SK-N-MC (cell line): ENCODE measurements at regions not wholly inside any gene's neighbourhood (a gene's known extent, or its start where the extent isn't known, plus 50 kb on each side); places are given as distances from the start of the nearest gene placed in this dataset.

ENCODE experiments used
- DNase-seq: peaks from one replicate; pipeline ENCODE4 v3.0.0-alpha.2; 2011; ENCODE audit warnings: low read depth, low spot score
- H3K27ac ChIP-seq: fragments of 200-600 bp; sonication (generic); 2 replicates; pipeline ENCODE4 v1.5.1; 2016; ENCODE audit warnings: mixed run types
- H3K36me3 ChIP-seq: fragments of 200-600 bp; sonication (generic); 2 replicates; pipeline ENCODE4 v1.6.1; 2017; ENCODE audit warnings: antibody characterized with exemption, low read length, mixed read lengths; ENCODE audit not compliant: insufficient read depth
- H3K4me3 ChIP-seq: fragments of 200-600 bp; sonication (generic); 2 replicates; pipeline ENCODE4 v1.5.1; 2016
- H3K9ac ChIP-seq: fragments of 200-600 bp; sonication (generic); 2 replicates; pipeline ENCODE4 v1.8.0; 2017; ENCODE audit warnings: mixed run types, mixed read lengths; ENCODE audit not compliant: insufficient read length
- H3K9me3 ChIP-seq: fragments of 200-600 bp; sonication (generic); 2 replicates; pipeline ENCODE4 v1.6.1; 2017; ENCODE audit warnings: low read depth, mild to moderate bottlenecking, antibody characterized with exemption, low read length, moderate library complexity, mixed read lengths
- EZH2 ChIP-seq: fragments of 200-600 bp; sonication (generic); IDR thresholded peaks from one replicate; pipeline ENCODE4 v1.6.1; 2017; ENCODE audit warnings: antibody characterized with exemption
- FOXP2 ChIP-seq: optimal IDR thresholded peaks from 2 replicates; pipeline ENCODE3; 2011; ENCODE audit warnings: mild to moderate bottlenecking, moderate library complexity; ENCODE audit not compliant: insufficient read depth; ENCODE audit errors: extremely low read length, control extremely low read depth
- POLR2AphosphoS5 ChIP-seq: IDR thresholded peaks from 2 replicates; pipeline ENCODE4 v1.6.1; 2012; ENCODE audit warnings: mild to moderate bottlenecking, low read depth, low read length, borderline replicate concordance

- TF ChIP-seq EZH2 (no peak), POLR2AphosphoS5 (no peak), FOXP2 (no peak)
- Histone ChIP-seq H3K27ac (no peak overlapping the region), H3K36me3 (no peaks in the 10 kb centered on the region), H3K9ac (no peak overlapping the region), H3K4me3 (no peak overlapping the region), H3K9me3 (no peaks in the 10 kb centered on the region)
- DNase-seq, result no peak
Observed at GRCh38 chr7:21149809-21150208, 278.1 kb upstream of the SP4 start.

GRCh38 chr7:21154614-21155013 is 273.3 kb upstream of the SP4 start:
- H3K9me3 ChIP-seq, result no peaks in the 10 kb centered on the region
- TF ChIP-seq FOXP2 (no peak), EZH2 (no peak), POLR2AphosphoS5 (no peak)

DNA sequence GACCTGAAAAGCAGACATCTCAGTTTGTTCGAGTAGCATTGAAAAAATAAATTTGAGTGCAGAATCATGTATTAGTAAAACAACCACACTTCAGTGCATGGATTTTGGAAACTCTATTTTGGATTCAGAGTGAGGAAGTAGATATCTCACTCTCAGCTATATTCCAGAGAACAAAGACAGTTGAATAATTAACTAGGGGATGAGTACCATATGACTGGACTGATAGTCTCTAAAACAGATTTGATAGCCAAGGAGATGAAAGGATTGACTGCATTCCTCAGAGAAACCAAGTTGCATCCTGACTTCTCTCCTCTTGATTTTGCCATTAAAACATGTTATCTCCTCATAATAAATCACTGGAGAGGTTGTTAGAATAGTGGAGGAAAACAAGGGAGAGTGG is 268.4 kb upstream of the SP4 start:
- TF ChIP-seq POLR2AphosphoS5 (no peak), EZH2 (no peak), FOXP2 (no peak)
- Histone ChIP-seq H3K9ac (no peak overlapping the region), H3K36me3 (no peaks in the 10 kb centered on the region), H3K4me3 (no peak overlapping the region), H3K27ac (no peak overlapping the region), H3K9me3 (no peaks in the 10 kb centered on the region)
- DNase-seq, result no peak

More at GRCh38 chr7:21154614-21155013, 273.3 kb upstream of the SP4 start:
- no peak for DNase-seq
- no peaks in the 10 kb centered on the region for H3K36me3 ChIP-seq
- H3K27ac ChIP-seq, result no peak overlapping the region
- no peak overlapping the region for H3K9ac ChIP-seq
- no peak overlapping the region for H3K4me3 ChIP-seq

DNA sequence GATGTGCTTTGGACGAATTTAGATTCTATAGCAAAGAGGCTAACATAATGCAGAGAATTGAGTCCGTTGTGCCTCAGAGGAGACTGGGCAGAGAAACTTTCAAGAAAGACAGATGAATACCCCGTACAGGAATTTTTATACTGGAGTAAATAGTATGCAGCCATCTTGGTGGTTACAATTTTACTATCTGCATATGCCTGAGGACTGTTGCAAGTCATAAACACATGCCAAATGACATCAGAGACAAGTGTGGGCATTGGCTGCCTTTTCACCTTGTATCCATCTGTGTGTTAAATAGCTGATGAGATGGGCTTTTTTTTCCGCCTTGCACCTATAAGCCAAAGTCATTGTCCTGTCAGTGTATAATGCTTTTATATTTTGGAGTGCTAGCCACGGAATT is 267.5 kb upstream of the SP4 start:
- H3K27ac ChIP-seq, result no peak overlapping the region
- H3K4me3 ChIP-seq, result no peak overlapping the region
- H3K9me3 ChIP-seq, result no peaks in the 10 kb centered on the region
- no peak for DNase-seq
- no peaks in the 10 kb centered on the region for H3K36me3 ChIP-seq
- TF ChIP-seq POLR2AphosphoS5, result no peak
- TF ChIP-seq FOXP2, result no peak
- no peak for TF ChIP-seq EZH2
- H3K9ac ChIP-seq, result no peak overlapping the region

DNA sequence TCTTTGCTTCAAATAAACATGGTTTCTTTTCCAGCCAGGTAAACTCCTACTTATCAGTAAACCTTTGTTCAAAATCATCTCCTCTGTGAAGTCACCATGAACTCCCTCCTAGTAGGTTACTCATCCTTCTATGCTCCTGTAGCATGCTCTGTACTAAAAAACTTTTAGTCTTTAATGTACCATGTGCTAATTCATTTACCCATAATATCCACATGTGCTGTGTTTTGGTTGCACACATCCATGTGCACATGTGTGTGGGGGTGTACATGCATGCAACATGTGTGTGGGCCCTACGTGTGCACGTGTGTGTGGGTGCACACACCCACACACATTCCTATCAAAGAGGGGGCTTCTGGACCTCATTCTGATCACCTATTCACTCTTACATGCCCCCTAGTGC is 259.9 kb upstream of the SP4 start:
- no peak overlapping the region for H3K4me3 ChIP-seq
- no peaks in the 10 kb centered on the region for H3K36me3 ChIP-seq
- no peak overlapping the region for H3K9ac ChIP-seq
- TF ChIP-seq FOXP2 (no peak), EZH2 (no peak), POLR2AphosphoS5 (no peak)
- H3K27ac ChIP-seq, result no peak overlapping the region
- no peak for DNase-seq
- H3K9me3 ChIP-seq, result no peaks in the 10 kb centered on the region

DNA sequence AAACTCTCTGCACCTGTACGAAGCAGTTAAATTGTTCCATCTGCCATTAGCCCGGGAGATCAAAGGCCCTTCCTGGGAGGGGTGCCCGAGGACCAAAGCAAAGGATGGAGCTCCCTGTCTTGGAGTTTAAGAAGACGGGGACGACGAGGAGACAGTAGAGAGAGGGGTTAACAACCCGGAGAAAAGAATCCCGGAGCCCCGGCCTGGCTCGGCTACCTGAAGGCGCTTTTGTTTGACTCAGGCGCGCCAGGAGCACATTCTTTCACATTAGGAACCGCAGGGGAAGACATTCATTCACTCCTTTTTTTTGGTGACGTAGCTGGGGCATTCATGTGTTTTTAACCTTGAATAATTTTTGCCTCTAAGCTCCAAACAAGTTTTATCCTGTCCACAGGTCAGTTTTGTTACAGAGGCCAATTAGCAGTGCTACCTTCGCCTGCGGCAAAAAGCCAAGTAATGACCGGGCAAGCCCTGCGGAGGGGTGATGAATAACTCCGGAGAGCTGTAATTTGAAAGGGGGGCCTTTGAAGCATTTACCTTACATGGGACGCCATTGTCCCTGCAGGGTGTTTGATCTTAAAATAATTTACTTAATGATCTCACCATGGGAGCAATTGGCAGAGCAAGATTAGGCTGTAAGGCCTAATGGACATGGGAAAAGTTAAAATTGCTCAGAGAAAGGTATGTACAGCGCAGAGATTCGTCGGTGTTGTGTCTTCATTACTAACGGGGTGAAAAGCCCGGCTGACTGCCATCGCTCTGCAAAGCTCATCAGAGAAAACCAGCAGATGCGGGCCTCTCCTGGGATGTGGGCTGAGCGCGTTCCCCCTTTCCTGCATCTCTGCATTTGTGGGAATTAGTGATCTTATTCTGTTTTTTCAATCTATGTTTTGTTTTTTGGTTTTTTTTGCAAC is 258.0 kb upstream of the SP4 start:
- Histone ChIP-seq H3K36me3 (no peaks in the 10 kb centered on the region), H3K4me3 (no peak overlapping the region), H3K9me3 (no peaks in the 10 kb centered on the region), H3K27ac (no peak overlapping the region), H3K9ac (no peak overlapping the region)
- TF ChIP-seq POLR2AphosphoS5 (no peak), EZH2 (no peak), FOXP2 (no peak)
- no peak for DNase-seq

DNA sequence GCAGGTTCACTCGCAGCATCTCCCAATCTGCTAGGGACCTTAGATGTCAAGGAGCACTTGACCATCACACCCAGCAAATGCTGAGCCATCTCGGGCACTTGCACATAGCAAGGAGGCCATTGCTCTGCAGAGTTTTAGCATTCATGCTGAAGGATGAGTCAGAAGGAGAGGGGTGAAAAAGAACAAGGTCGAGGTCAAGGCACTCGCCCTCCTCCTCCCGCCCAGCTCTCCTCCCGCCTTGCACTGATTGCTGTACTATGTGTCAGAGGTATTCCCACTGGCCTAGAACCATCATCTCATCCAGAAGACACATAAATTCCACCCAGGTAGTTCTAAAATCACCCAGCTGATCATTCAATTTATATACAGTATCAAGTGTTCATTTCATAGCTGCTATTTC is 255.1 kb upstream of the SP4 start:
- no peaks in the 10 kb centered on the region for H3K36me3 ChIP-seq
- no peaks in the 10 kb centered on the region for H3K9me3 ChIP-seq
- H3K9ac ChIP-seq, result no peak overlapping the region
- H3K4me3 ChIP-seq, result no peak overlapping the region
- TF ChIP-seq EZH2 (no peak), POLR2AphosphoS5 (no peak)
- H3K27ac ChIP-seq, result no peak overlapping the region
- no peak for DNase-seq

- no peak overlapping the region for H3K9ac ChIP-seq
- no peak overlapping the region for H3K4me3 ChIP-seq
- no peak overlapping the region for H3K27ac ChIP-seq
- TF ChIP-seq EZH2, result no peak
- no peak for TF ChIP-seq POLR2AphosphoS5
- TF ChIP-seq FOXP2, result no peak
- no peak for DNase-seq
- no peaks in the 10 kb centered on the region for H3K9me3 ChIP-seq
- H3K36me3 ChIP-seq, result no peaks in the 10 kb centered on the region
Observed at GRCh38 chr7:21173436-21173835, 254.4 kb upstream of the SP4 start.

GRCh38 chr7:21175714-21176113 is 252.2 kb upstream of the SP4 start:
- H3K9ac ChIP-seq, result no peak overlapping the region
- TF ChIP-seq EZH2 (no peak), FOXP2 (no peak), POLR2AphosphoS5 (no peak)

More at GRCh38 chr7:21175714-21176113, 252.2 kb upstream of the SP4 start:
- H3K9me3 ChIP-seq, result no peaks in the 10 kb centered on the region
- H3K4me3 ChIP-seq, result no peak overlapping the region
- no peak for DNase-seq
- no peaks in the 10 kb centered on the region for H3K36me3 ChIP-seq
- no peak overlapping the region for H3K27ac ChIP-seq
